ENCODE measurements at regions not wholly inside any gene's neighbourhood (a gene's known extent, or its start where the extent isn't known, plus 50 kb on each side); places are given as distances from the start of the nearest gene placed in this dataset.

- TF ChIP-seq CTCF (conservative IDR thresholded peaks at IDR 0.05) = no peak
- TF ChIP-seq EZH2 (IDR thresholded peaks at IDR 0.05; ENCODE audit: low read depth) = no peak
These were observed 1386.5 kb downstream of the RPIA start for GRCh38 chr2:90077948-90078347.
